ENCODE measurements at regions not wholly inside any gene's neighbourhood (a gene's known extent, or its start where the extent isn't known, plus 50 kb on each side); places are given as distances from the start of the nearest gene placed in this dataset.
"Not testable (repeated sequence)": the region's sequence is repeated elsewhere in the genome, so short reads cannot be mapped to it uniquely, and the experiment has no call there.

DNA sequence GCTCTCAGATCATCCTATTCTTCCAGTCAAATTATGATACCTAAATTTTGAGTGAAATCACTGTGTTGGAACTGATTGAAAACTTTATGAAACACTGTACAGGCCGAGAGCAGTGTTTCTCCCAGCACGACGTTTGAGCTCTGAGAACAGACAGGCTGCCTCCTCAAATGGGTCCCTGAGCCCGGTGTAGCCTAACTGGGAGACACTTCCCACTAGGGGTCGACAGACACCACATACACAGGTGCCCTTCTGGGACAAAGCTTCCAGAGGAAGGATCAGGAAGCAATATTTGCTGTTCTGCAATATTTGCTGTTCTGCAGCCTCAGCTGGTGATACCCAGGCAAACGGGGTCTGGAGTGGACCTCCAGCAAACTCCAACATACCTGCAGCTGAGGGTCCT, 392.5 kb upstream of the PBX1 start:
- H3K9me3 ChIP-seq; H3K4me3 ChIP-seq; H3K27ac ChIP-seq; H3K36me3 ChIP-seq; H3K4me1 ChIP-seq (replicated peaks); H3K27me3 ChIP-seq (replicated peaks; ENCODE audit: insufficient read depth): not testable (repeated sequence)
- whole genome bisulfite sequencing: 66% methylated on average over 6 of the region's 6 CpGs
- intact Hi-C loops (cut with DNase I): loop anchor here (10.0 kb wide), 1 partner anchor 908 kb away; no protein-coding TSS in a partner anchor
- TF ChIP-seq, protein P1, sequence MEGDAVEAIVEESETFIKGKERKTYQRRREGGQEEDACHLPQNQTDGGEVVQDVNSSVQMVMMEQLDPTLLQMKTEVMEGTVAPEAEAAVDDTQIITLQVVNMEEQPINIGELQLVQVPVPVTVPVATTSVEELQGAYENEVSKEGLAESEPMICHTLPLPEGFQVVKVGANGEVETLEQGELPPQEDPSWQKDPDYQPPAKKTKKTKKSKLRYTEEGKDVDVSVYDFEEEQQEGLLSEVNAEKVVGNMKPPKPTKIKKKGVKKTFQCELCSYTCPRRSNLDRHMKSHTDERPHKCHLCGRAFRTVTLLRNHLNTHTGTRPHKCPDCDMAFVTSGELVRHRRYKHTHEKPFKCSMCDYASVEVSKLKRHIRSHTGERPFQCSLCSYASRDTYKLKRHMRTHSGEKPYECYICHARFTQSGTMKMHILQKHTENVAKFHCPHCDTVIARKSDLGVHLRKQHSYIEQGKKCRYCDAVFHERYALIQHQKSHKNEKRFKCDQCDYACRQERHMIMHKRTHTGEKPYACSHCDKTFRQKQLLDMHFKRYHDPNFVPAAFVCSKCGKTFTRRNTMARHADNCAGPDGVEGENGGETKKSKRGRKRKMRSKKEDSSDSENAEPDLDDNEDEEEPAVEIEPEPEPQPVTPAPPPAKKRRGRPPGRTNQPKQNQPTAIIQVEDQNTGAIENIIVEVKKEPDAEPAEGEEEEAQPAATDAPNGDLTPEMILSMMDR (IDR thresholded peaks at IDR 0.05): peak in 3 of 4 experiments; percentile 39 to 67 (median 44)
- peak; percentile 36 for DNase-seq (ENCODE audit: low spot score)

DNA sequence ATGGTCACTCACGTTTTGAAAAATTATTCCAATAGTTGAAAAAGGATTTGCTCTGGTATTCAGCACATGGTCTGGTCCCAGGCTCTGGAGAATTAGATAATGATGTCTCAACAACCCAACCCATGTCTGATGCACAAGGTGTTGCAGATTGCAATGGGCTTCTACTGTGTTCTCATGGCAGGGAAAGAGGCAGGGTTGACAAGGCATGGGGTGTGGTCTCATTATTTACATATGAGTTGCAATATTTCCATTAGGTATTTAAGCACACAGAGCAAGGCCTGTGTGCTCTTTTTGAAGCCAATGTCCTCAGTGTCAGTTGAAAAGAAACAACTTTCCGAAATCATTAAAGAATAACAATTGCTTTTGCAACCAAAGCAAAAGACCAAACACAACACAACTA, 381.9 kb upstream of the PBX1 start:
- H3K36me3 ChIP-seq: no peaks in the 10 kb centered on the region
- intact Hi-C loops (cut with DNase I): no loop called here
- H3K9me3 ChIP-seq: no peaks in the 10 kb centered on the region
- no peak overlapping the region for H3K4me3 ChIP-seq
- DNase-seq (ENCODE audit: low spot score): no peak
- no peaks in the 10 kb centered on the region for H3K4me1 ChIP-seq (replicated peaks)
- H3K27me3 ChIP-seq (replicated peaks; ENCODE audit: insufficient read depth): no peaks in the 10 kb centered on the region
- 87% methylated on average over 2 of the region's 2 CpGs for WGBS
- no peak overlapping the region for H3K27ac ChIP-seq
- TF ChIP-seq POLR2A (IDR thresholded peaks at IDR 0.05) (no peak), POLR2AphosphoS5 (IDR thresholded peaks at IDR 0.05) (no peak)
- TF ChIP-seq, protein P1 (IDR thresholded peaks at IDR 0.05): no peak

DNA sequence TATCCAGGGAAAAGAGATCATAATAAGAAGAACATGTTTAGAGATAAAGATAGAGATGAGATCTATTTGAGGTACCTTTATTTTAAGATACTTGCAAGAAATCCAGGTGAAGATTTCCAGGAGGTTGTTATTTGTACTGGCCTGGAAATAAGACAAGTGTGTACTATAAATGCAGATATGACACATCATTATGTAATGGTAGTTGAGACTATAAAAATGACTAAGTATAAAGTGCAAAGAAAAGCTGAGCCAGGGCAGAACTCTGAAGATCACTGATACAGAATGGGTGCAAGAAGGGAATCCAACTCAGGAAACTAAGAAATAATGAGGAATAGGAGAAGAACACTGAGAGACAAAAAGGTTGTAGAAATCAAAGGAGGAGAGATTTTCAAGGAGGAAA, 378.2 kb upstream of the PBX1 start:
- Histone ChIP-seq H3K27me3 (replicated peaks; ENCODE audit: insufficient read depth) (no peaks in the 10 kb centered on the region), H3K4me1 (replicated peaks) (no peaks in the 10 kb centered on the region), H3K36me3 (no peaks in the 10 kb centered on the region), H3K9me3 (no peaks in the 10 kb centered on the region), H3K4me3 (no peak overlapping the region), H3K27ac (no peak overlapping the region)
- intact Hi-C loops (cut with DNase I): no loop called here
- no peak for DNase-seq (ENCODE audit: low spot score)
- TF ChIP-seq POLR2A (IDR thresholded peaks at IDR 0.05): no peak
- TF ChIP-seq, protein P1 (IDR thresholded peaks at IDR 0.05): no peak
- no peak for TF ChIP-seq POLR2AphosphoS5 (IDR thresholded peaks at IDR 0.05)

GRCh38 chr1:164183854-164184635, 374.9 kb upstream of the PBX1 start:
- H3K9me3 ChIP-seq: no peaks in the 10 kb centered on the region
- TF ChIP-seq POLR2AphosphoS5 (IDR thresholded peaks at IDR 0.05) (no peak), POLR2A (IDR thresholded peaks at IDR 0.05) (no peak)
- TF ChIP-seq, protein P1 (IDR thresholded peaks at IDR 0.05): no peak
- no peaks in the 10 kb centered on the region for H3K4me1 ChIP-seq (replicated peaks)
- no peak overlapping the region for H3K27ac ChIP-seq
- no peak overlapping the region for H3K4me3 ChIP-seq
- H3K36me3 ChIP-seq: no peaks in the 10 kb centered on the region
- H3K27me3 ChIP-seq (replicated peaks; ENCODE audit: insufficient read depth): no peaks in the 10 kb centered on the region
- WGBS: 47% methylated on average over 4 of the region's 4 CpGs
- no peak for DNase-seq (ENCODE audit: low spot score)
- intact Hi-C loops (cut with DNase I): no loop called here

DNA sequence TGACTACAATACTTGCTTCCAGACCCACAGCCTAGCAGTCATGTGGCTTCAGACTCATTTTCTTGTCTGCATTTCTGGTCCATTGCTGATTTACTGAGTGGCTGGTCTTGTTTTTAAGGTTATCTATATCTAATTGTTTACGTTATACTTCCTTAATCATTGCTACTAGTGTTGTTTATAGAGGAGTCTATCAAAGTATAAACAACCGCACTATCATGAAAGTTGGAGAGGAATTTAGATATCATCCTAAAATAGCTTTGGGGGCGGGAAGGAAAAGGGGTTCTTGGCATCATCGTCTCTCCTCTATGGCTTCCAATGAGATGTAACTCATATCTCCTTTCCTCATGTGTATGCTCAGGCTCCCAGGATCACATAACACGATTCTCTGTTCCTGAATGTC, 372.1 kb upstream of the PBX1 start:
- Histone ChIP-seq H3K4me3 (no peak overlapping the region), H3K4me1 (replicated peaks) (no peaks in the 10 kb centered on the region), H3K27ac (no peak overlapping the region), H3K9me3 (no peaks in the 10 kb centered on the region), H3K36me3 (no peaks in the 10 kb centered on the region), H3K27me3 (replicated peaks; ENCODE audit: insufficient read depth) (no peaks in the 10 kb centered on the region)
- TF ChIP-seq POLR2AphosphoS5 (IDR thresholded peaks at IDR 0.05) (no peak), POLR2A (IDR thresholded peaks at IDR 0.05) (no peak)
- TF ChIP-seq, protein P1 (IDR thresholded peaks at IDR 0.05): no peak
- no peak for DNase-seq (ENCODE audit: low spot score)
- WGBS: 79% methylated on average over 5 of the region's 5 CpGs
- intact Hi-C loops (cut with DNase I): no loop called here

Data from prostate gland (tissue), 2 donors.